ENCODE measurements at regions not wholly inside any gene's neighbourhood (a gene's known extent, or its start where the extent isn't known, plus 50 kb on each side); places are given as distances from the start of the nearest gene placed in this dataset.

- no peaks in the 10 kb centered on the region for H3K36me3 Mint-ChIP-seq
Measured at GRCh38 chr3:187955587-187955952, 198.4 kb upstream of the LPP start.

GRCh38 chr3:187957165-187957581 lies 196.8 kb upstream of the LPP start:
- peak overlapping the region; percentile 7 to 8 for H3K27ac Mint-ChIP-seq
- DNase-seq (ENCODE audit: low spot score): no peak
- no peak for ATAC-seq
- peaks cover 42 to 47% of the 10 kb centered on the region in 2 donors for H3K4me1 Mint-ChIP-seq (ENCODE audit: low read depth in 2 of 2)
- no peaks in the 10 kb centered on the region for H3K27me3 Mint-ChIP-seq
- H3K9me3 Mint-ChIP-seq: peaks cover 3% of the 10 kb centered on the region
- no peak overlapping the region for H3K4me3 Mint-ChIP-seq
- no peaks in the 10 kb centered on the region for H3K36me3 Mint-ChIP-seq

More at GRCh38 chr3:187955587-187955952, 198.4 kb upstream of the LPP start:
- DNase-seq (ENCODE audit: low spot score) (no peak), ATAC-seq (peak in 1 of 2 donors; percentile 26)
- Mint-ChIP-seq H3K4me3 (peak overlapping the region; percentile 9), H3K27me3 (no peaks in the 10 kb centered on the region), H3K9me3 (peaks cover 3% of the 10 kb centered on the region), H3K27ac (peak overlapping the region; percentile 7 to 50), H3K4me1 (ENCODE audit: low read depth in 2 of 2) (peaks cover 58 to 63% of the 10 kb centered on the region in 2 donors)

- ATAC-seq (no peak), DNase-seq (ENCODE audit: low spot score) (no peak)
- no peak overlapping the region for H3K27ac Mint-ChIP-seq
- peaks cover 40 to 44% of the 10 kb centered on the region in 2 donors for H3K4me1 Mint-ChIP-seq (ENCODE audit: low read depth in 2 of 2)
- no peaks in the 10 kb centered on the region for H3K27me3 Mint-ChIP-seq
- H3K9me3 Mint-ChIP-seq: peaks cover 3% of the 10 kb centered on the region
- H3K36me3 Mint-ChIP-seq: no peaks in the 10 kb centered on the region
- H3K4me3 Mint-ChIP-seq: no peak overlapping the region
Measured at GRCh38 chr3:187957582-187957981, 196.4 kb upstream of the LPP start.

- Mint-ChIP-seq H3K27ac (peak overlapping the region; percentile 60 to 79), H3K27me3 (no peaks in the 10 kb centered on the region), H3K4me3 (peak overlapping the region; percentile 69), H3K4me1 (ENCODE audit: low read depth in 2 of 2) (peaks cover 32 to 37% of the 10 kb centered on the region in 2 donors), H3K9me3 (peaks cover 3% of the 10 kb centered on the region), H3K36me3 (no peaks in the 10 kb centered on the region)
- peak in 1 of 2 donors; percentile 74 for ATAC-seq
- DNase-seq (ENCODE audit: low spot score): peak; percentile 76
Measured at GRCh38 chr3:187958432-187959003, 195.4 kb upstream of the LPP start.

- H3K27me3 Mint-ChIP-seq: no peaks in the 10 kb centered on the region
- DNase-seq (ENCODE audit: low spot score): no peak
- no peak overlapping the region for H3K4me3 Mint-ChIP-seq
- ATAC-seq: no peak
- H3K36me3 Mint-ChIP-seq: no peaks in the 10 kb centered on the region
- no peaks in the 10 kb centered on the region for H3K9me3 Mint-ChIP-seq
- H3K27ac Mint-ChIP-seq: no peak overlapping the region
- peaks cover 16 to 17% of the 10 kb centered on the region in 2 donors for H3K4me1 Mint-ChIP-seq (ENCODE audit: low read depth in 2 of 2)
Measured at GRCh38 chr3:187960820-187961219, 193.1 kb upstream of the LPP start.

GRCh38 chr3:187961366-187961765 lies 192.6 kb upstream of the LPP start:
- no peaks in the 10 kb centered on the region for H3K9me3 Mint-ChIP-seq
- H3K4me3 Mint-ChIP-seq: no peak overlapping the region
- no peaks in the 10 kb centered on the region for H3K27me3 Mint-ChIP-seq
- no peak overlapping the region for H3K27ac Mint-ChIP-seq
- H3K36me3 Mint-ChIP-seq: no peaks in the 10 kb centered on the region
- peaks cover 11 to 14% of the 10 kb centered on the region in 2 donors for H3K4me1 Mint-ChIP-seq (ENCODE audit: low read depth in 2 of 2)
- ATAC-seq: no peak
- no peak for DNase-seq (ENCODE audit: low spot score)

GRCh38 chr3:187963003-187963676 lies 190.8 kb upstream of the LPP start:
- ATAC-seq (peak; percentile 57 to 65), DNase-seq (ENCODE audit: low spot score) (no peak)
- Mint-ChIP-seq H3K4me3 (no peak overlapping the region), H3K27me3 (no peaks in the 10 kb centered on the region), H3K36me3 (no peaks in the 10 kb centered on the region), H3K27ac (no peak overlapping the region), H3K4me1 (ENCODE audit: low read depth in 2 of 2) (peaks cover 11 to 14% of the 10 kb centered on the region in 2 donors), H3K9me3 (no peaks in the 10 kb centered on the region)

GRCh38 chr3:187963677-187964385 lies 190.1 kb upstream of the LPP start:
- peak; percentile 57 to 59 for ATAC-seq
- Mint-ChIP-seq H3K4me3 (no peak overlapping the region), H3K27me3 (no peaks in the 10 kb centered on the region)

GRCh38 chr3:187964760-187965159 lies 189.2 kb upstream of the LPP start:
- H3K4me1 Mint-ChIP-seq (ENCODE audit: low read depth in 2 of 2): peaks cover 0 to 15% of the 10 kb centered on the region in 2 donors
- no peaks in the 10 kb centered on the region for H3K27me3 Mint-ChIP-seq
- peak overlapping the region in 1 of 2 donors; percentile 38 for H3K27ac Mint-ChIP-seq
- H3K4me3 Mint-ChIP-seq: no peak overlapping the region
- H3K36me3 Mint-ChIP-seq: no peaks in the 10 kb centered on the region
- ATAC-seq (no peak), DNase-seq (ENCODE audit: low spot score) (no peak)
- H3K9me3 Mint-ChIP-seq: no peaks in the 10 kb centered on the region

More at GRCh38 chr3:187963677-187964385, 190.1 kb upstream of the LPP start:
- Mint-ChIP-seq H3K36me3 (no peaks in the 10 kb centered on the region), H3K4me1 (ENCODE audit: low read depth in 2 of 2) (peaks cover 4 to 14% of the 10 kb centered on the region in 2 donors), H3K27ac (no peak overlapping the region), H3K9me3 (no peaks in the 10 kb centered on the region)
- DNase-seq (ENCODE audit: low spot score): no peak

GRCh38 chr3:187966096-187966495 lies 187.9 kb upstream of the LPP start:
- H3K4me1 Mint-ChIP-seq (ENCODE audit: low read depth in 2 of 2): peaks cover 2 to 15% of the 10 kb centered on the region in 2 donors
- H3K9me3 Mint-ChIP-seq: no peaks in the 10 kb centered on the region
- no peak for DNase-seq (ENCODE audit: low spot score)
- ATAC-seq: no peak
- no peak overlapping the region for H3K27ac Mint-ChIP-seq
- H3K27me3 Mint-ChIP-seq: no peaks in the 10 kb centered on the region
- H3K4me3 Mint-ChIP-seq: no peak overlapping the region
- no peaks in the 10 kb centered on the region for H3K36me3 Mint-ChIP-seq

- Mint-ChIP-seq H3K4me3 (no peak overlapping the region), H3K36me3 (no peaks in the 10 kb centered on the region), H3K4me1 (ENCODE audit: low read depth in 2 of 2) (peaks cover 9 to 19% of the 10 kb centered on the region in 2 donors), H3K27me3 (no peaks in the 10 kb centered on the region), H3K9me3 (no peaks in the 10 kb centered on the region), H3K27ac (peak overlapping the region in 1 of 2 donors; percentile 25)
- no peak for DNase-seq (ENCODE audit: low spot score)
- ATAC-seq: no peak
Measured at GRCh38 chr3:187966636-187967406, 187.1 kb upstream of the LPP start.

GRCh38 chr3:187967993-187968392 lies 186.0 kb upstream of the LPP start:
- Mint-ChIP-seq H3K27ac (peak overlapping the region in 1 of 2 donors; percentile 71), H3K27me3 (no peaks in the 10 kb centered on the region), H3K36me3 (no peaks in the 10 kb centered on the region), H3K9me3 (no peaks in the 10 kb centered on the region), H3K4me3 (no peak overlapping the region), H3K4me1 (ENCODE audit: low read depth in 2 of 2) (peaks cover 12 to 22% of the 10 kb centered on the region in 2 donors)
- ATAC-seq (no peak), DNase-seq (ENCODE audit: low spot score) (no peak)

GRCh38 chr3:187968883-187969580 lies 184.9 kb upstream of the LPP start:
- no peaks in the 10 kb centered on the region for H3K27me3 Mint-ChIP-seq
- H3K27ac Mint-ChIP-seq: peak overlapping the region in 1 of 2 donors; percentile 71
- no peaks in the 10 kb centered on the region for H3K9me3 Mint-ChIP-seq
- no peak for DNase-seq (ENCODE audit: low spot score)
- peaks cover 16 to 25% of the 10 kb centered on the region in 2 donors for H3K4me1 Mint-ChIP-seq (ENCODE audit: low read depth in 2 of 2)
- H3K4me3 Mint-ChIP-seq: no peak overlapping the region
- peak; percentile 38 to 72 for ATAC-seq
- no peaks in the 10 kb centered on the region for H3K36me3 Mint-ChIP-seq
